GM23338 (cell line): ENCODE measurements at regions not wholly inside any gene's neighbourhood (a gene's known extent, or its start where the extent isn't known, plus 50 kb on each side); places are given as distances from the start of the nearest gene placed in this dataset.

Experiments
- ATAC-seq: fragments of 200-7000 bp; cut with Tn5 transposase; 3 replicates; pipeline ENCODE4 v1.9.1; 2020
- DNase-seq: peaks from one replicate; pipeline ENCODE4 v3.0.0-alpha.2; 2015; ENCODE audit warnings: low spot score
- H2AFZ ChIP-seq: fragments of 200-600 bp; sonication (generic); 2 replicates; pipeline ENCODE4 v1.8.0; 2016; ENCODE audit warnings: antibody characterized with exemption, mild to moderate bottlenecking, moderate library complexity
- H3F3A ChIP-seq: fragments of 200-600 bp; sonication (generic); replicated peaks from 2 replicates; pipeline ENCODE4 v1.8.0; 2017; ENCODE audit warnings: antibody characterized with exemption, mixed run types, low read depth
- H3K27ac ChIP-seq: fragments of 200-600 bp; sonication (generic); 2 replicates; pipeline ENCODE4 v1.6.1; 2016; ENCODE audit warnings: low read depth
- H3K27me3 ChIP-seq: fragments of 200-600 bp; sonication (generic); 2 replicates; pipeline ENCODE4 v1.8.0; 2016; ENCODE audit warnings: mild to moderate bottlenecking, mixed run types, moderate library complexity; ENCODE audit not compliant: insufficient read depth
- H3K36me3 ChIP-seq: fragments of 200-600 bp; sonication (generic); 2 replicates; pipeline ENCODE4 v1.8.0; 2016; ENCODE audit warnings: mild to moderate bottlenecking; ENCODE audit not compliant: insufficient read depth
- H3K4me1 ChIP-seq: fragments of 200-600 bp; sonication (generic); 2 replicates; pipeline ENCODE4 v1.8.0; 2016; ENCODE audit warnings: mild to moderate bottlenecking, moderate library complexity; ENCODE audit not compliant: insufficient read depth
- H3K4me2 ChIP-seq: fragments of 200-600 bp; sonication (generic); 2 replicates; pipeline ENCODE4 v1.7.1; 2017; ENCODE audit warnings: mixed run types
- H3K4me3 ChIP-seq: fragments of 200-600 bp; sonication (generic); 2 replicates; pipeline ENCODE4 v1.6.1; 2016; ENCODE audit warnings: mixed run types
- H3K79me2 ChIP-seq: fragments of 200-600 bp; sonication (generic); replicated peaks from 2 replicates; pipeline ENCODE4 v1.8.0; 2017; ENCODE audit warnings: mild to moderate bottlenecking; ENCODE audit not compliant: insufficient read depth
- H3K9me2 ChIP-seq: fragments of 200-600 bp; sonication (generic); 2 replicates; pipeline ENCODE4 v1.8.0; 2017; ENCODE audit not compliant: insufficient read depth
- H4K20me1 ChIP-seq: fragments of 200-600 bp; sonication (generic); replicated peaks from 2 replicates; pipeline ENCODE4 v1.8.0; 2017; ENCODE audit warnings: mild to moderate bottlenecking; ENCODE audit not compliant: insufficient read depth
- H3K27ac Mint-ChIP-seq: 2 replicates; pipeline ENCODE4 v1.8.0; 2020; ENCODE audit warnings: inconsistent platforms, mild to moderate bottlenecking, moderate library complexity, mixed read lengths
- H3K27me3 Mint-ChIP-seq: 3 replicates; pipeline ENCODE4 v1.8.0; 2022; ENCODE audit warnings: low read depth, mild to moderate bottlenecking, moderate library complexity, mixed read lengths, inconsistent platforms; ENCODE audit not compliant: insufficient read depth, poor library complexity
- H3K36me3 Mint-ChIP-seq: 3 replicates; pipeline ENCODE4 v1.8.0; 2021; ENCODE audit warnings: low read depth, mild to moderate bottlenecking, inconsistent platforms, moderate library complexity, mixed read lengths
- H3K4me1 Mint-ChIP-seq: 3 replicates; pipeline ENCODE4 v1.8.0; 2020; ENCODE audit warnings: mild to moderate bottlenecking, inconsistent platforms, mixed read lengths
- H3K4me3 Mint-ChIP-seq: 3 replicates; pipeline ENCODE4 v1.8.0; 2021; ENCODE audit warnings: moderate library complexity, mild to moderate bottlenecking, inconsistent platforms, mixed read lengths
- H3K9me3 Mint-ChIP-seq: 3 replicates; pipeline ENCODE4 v1.8.0; 2020; ENCODE audit warnings: moderate library complexity, mild to moderate bottlenecking, inconsistent platforms, mixed read lengths
- CTCF ChIP-seq, 2 experiments: fragments of 200-600 bp in 1 of 2; sonication (generic) in 1 of 2; conservative IDR thresholded peaks; 2 replicates each; pipeline versions ENCODE4 v1.5.1 to v1.6.1; 2016 to 2017; ENCODE audit warnings: antibody characterized with exemption in 2 of 2, low read depth in 2 of 2, mild to moderate bottlenecking in 2 of 2, moderate library complexity in 1 of 2
- ETS1 ChIP-seq: IDR thresholded peaks from 2 replicates; pipeline ENCODE4 v1.6.1; 2016; ENCODE audit warnings: antibody characterized with exemption
- EZH2 ChIP-seq: fragments of 200-600 bp; sonication (generic); IDR thresholded peaks from one replicate; pipeline ENCODE4 v1.8.0; 2017; ENCODE audit warnings: antibody characterized with exemption, mild to moderate bottlenecking, low read depth; ENCODE audit not compliant: unreplicated experiment
- NANOG ChIP-seq: IDR thresholded peaks from 2 replicates; pipeline ENCODE4 v1.6.1; 2016; ENCODE audit warnings: antibody characterized with exemption, borderline replicate concordance
- ZNF462 ChIP-seq: fragments of 250-450 bp; sonication (Bioruptor Pico); IDR thresholded peaks from 2 replicates; pipeline ENCODE4 v1.5.0; 2020; ENCODE audit warnings: mild to moderate bottlenecking, moderate library complexity

- Histone ChIP-seq H3K27me3 (no peaks in the 10 kb centered on the region), H3K4me3 (no peak overlapping the region), H3K4me1 (no peaks in the 10 kb centered on the region), H4K20me1 (no peaks in the 10 kb centered on the region), H3K9me2 (0 out of 2 replicates have a peak, but pooled peaks cover 8% of the 10 kb centered on the region), H3K36me3 (no peaks in the 10 kb centered on the region), H3F3A (no peaks in the 10 kb centered on the region), H3K4me2 (no peak overlapping the region), H2AFZ (no peak overlapping the region), H3K27ac (no peak overlapping the region), H3K79me2 (no peaks in the 10 kb centered on the region)
- Mint-ChIP-seq H3K27me3 (peaks cover under 1% of the 10 kb centered on the region), H3K4me3 (no peak overlapping the region), H3K27ac (no peak overlapping the region), H3K4me1 (no peaks in the 10 kb centered on the region), H3K9me3 (peaks cover 17% of the 10 kb centered on the region), H3K36me3 (no peaks in the 10 kb centered on the region; the same call in 2 of the 3 replicates)
- no peak for ATAC-seq
- TF ChIP-seq EZH2: no peak
- TF ChIP-seq NANOG: no peak
- TF ChIP-seq ETS1: no peak
- TF ChIP-seq ZNF462 (CRISPR knock-in tag): no peak
- no peak for TF ChIP-seq CTCF (conservative IDR thresholded peaks at IDR 0.05; ENCODE audit: low read depth in 2 of 2)
- no peak for DNase-seq
Observed at GRCh38 chr9:134565316-134565915, 76.2 kb upstream of the COL5A1 start.
